SK-N-SH treated with all-trans-retinoic acid at 6 μM for 48 hours (cell line): ENCODE measurements at regions not wholly inside any gene's neighbourhood (a gene's known extent, or its start where the extent isn't known, plus 50 kb on each side); places are given as distances from the start of the nearest gene placed in this dataset.

ENCODE experiments used
- BACH2 ChIP-seq: fragments of 250-450 bp; sonication (Bioruptor Pico); IDR thresholded peaks from 2 replicates; pipeline ENCODE4 v1.9.0; 2021; ENCODE audit warnings: mild to moderate bottlenecking, borderline replicate concordance
- ESRRG ChIP-seq: fragments of 250-450 bp; sonication (Bioruptor Pico); IDR thresholded peaks from 2 replicates; pipeline ENCODE4 v1.6.1; 2021; ENCODE audit warnings: mild to moderate bottlenecking
- OSR1 ChIP-seq: fragments of 250-450 bp; sonication (Bioruptor Pico); IDR thresholded peaks from 2 replicates; pipeline ENCODE4 v1.8.0; 2022; ENCODE audit warnings: moderate library complexity, mild to moderate bottlenecking, inconsistent platforms
- PATZ1 ChIP-seq: fragments of 250-450 bp; sonication (Bioruptor Pico); IDR thresholded peaks from 2 replicates; pipeline ENCODE4 v1.8.0; 2020; ENCODE audit warnings: mild to moderate bottlenecking, moderate library complexity, borderline replicate concordance
- PPARA ChIP-seq: fragments of 250-450 bp; sonication (Bioruptor Pico); IDR thresholded peaks from 2 replicates; pipeline ENCODE4 v1.5.0; 2020; ENCODE audit warnings: mild to moderate bottlenecking, borderline replicate concordance
- RARB ChIP-seq: fragments of 250-450 bp; sonication (Bioruptor Pico); IDR thresholded peaks from 2 replicates; pipeline ENCODE4 v1.8.0; 2021; ENCODE audit warnings: mild to moderate bottlenecking, moderate library complexity
- TCF4 ChIP-seq: fragments of 250-450 bp; sonication (Bioruptor Pico); IDR thresholded peaks from 2 replicates; pipeline ENCODE4 v1.8.0; 2021; ENCODE audit warnings: mild to moderate bottlenecking, moderate library complexity, borderline replicate concordance
- TSHZ2 ChIP-seq: fragments of 250-450 bp; sonication (Bioruptor Pico); IDR thresholded peaks from 2 replicates; pipeline ENCODE4 v1.5.0; 2020; ENCODE audit warnings: mild to moderate bottlenecking, moderate library complexity
- ZFP3 ChIP-seq: fragments of 250-450 bp; sonication (Bioruptor Pico); IDR thresholded peaks from 2 replicates; pipeline ENCODE4 v1.5.0; 2020; ENCODE audit warnings: mild to moderate bottlenecking, moderate library complexity
- ZNF565 ChIP-seq: fragments of 450-650 bp; formaldehyde crosslinking; conservative IDR thresholded peaks from 2 replicates; pipeline ENCODE4 v1.5.0; 2020; ENCODE audit warnings: low read depth, mild to moderate bottlenecking, moderate library complexity
- TF ChIP-seq, protein P1 (sequence below): fragments of 250-450 bp; sonication (Bioruptor Pico); IDR thresholded peaks from 2 replicates; pipeline ENCODE4 v1.5.1; 2021; ENCODE audit warnings: mild to moderate bottlenecking, moderate library complexity
- TF ChIP-seq, protein P2 (sequence below): fragments of 250-450 bp; sonication (Bioruptor Pico); IDR thresholded peaks from 2 replicates; pipeline ENCODE4 v1.5.1; 2020; ENCODE audit warnings: low read depth, mild to moderate bottlenecking, moderate library complexity

DNA sequence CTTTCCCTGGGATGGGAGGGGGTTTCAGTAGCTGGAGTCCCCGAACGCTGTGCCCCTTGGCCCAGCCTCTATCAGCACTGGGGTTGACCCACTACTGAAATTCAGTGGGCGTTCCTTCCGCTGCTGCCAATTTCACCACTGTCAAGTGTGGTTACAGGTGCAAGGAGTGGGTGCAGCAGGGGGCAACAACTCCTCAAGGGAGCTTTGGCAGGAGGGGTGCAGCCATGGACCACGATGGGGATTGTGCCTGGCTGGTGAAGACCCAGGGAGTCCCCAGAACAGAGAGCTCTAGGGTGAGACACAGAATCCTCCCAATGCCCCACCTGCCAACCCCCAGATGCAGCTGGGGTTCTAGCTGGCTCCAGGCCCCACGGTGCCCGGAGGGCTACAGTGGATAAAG, 123.5 kb upstream of the SDK2 start:
- no peak for TF ChIP-seq ESRRG (CRISPR knock-in tag)
- no peak for TF ChIP-seq ZNF565 (CRISPR knock-in tag)
- TF ChIP-seq, protein P1, sequence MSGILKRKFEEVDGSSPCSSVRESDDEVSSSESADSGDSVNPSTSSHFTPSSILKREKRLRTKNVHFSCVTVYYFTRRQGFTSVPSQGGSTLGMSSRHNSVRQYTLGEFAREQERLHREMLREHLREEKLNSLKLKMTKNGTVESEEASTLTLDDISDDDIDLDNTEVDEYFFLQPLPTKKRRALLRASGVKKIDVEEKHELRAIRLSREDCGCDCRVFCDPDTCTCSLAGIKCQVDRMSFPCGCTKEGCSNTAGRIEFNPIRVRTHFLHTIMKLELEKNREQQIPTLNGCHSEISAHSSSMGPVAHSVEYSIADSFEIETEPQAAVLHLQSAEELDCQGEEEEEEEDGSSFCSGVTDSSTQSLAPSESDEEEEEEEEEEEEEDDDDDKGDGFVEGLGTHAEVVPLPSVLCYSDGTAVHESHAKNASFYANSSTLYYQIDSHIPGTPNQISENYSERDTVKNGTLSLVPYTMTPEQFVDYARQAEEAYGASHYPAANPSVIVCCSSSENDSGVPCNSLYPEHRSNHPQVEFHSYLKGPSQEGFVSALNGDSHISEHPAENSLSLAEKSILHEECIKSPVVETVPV = no peak
- TF ChIP-seq ZFP3 (CRISPR knock-in tag) = no peak
- no peak for TF ChIP-seq PATZ1 (CRISPR knock-in tag)
- TF ChIP-seq RARB (CRISPR knock-in tag) = no peak
- no peak for TF ChIP-seq TSHZ2 (CRISPR knock-in tag)
- no peak for TF ChIP-seq PPARA (CRISPR knock-in tag)
- TF ChIP-seq, protein P2, sequence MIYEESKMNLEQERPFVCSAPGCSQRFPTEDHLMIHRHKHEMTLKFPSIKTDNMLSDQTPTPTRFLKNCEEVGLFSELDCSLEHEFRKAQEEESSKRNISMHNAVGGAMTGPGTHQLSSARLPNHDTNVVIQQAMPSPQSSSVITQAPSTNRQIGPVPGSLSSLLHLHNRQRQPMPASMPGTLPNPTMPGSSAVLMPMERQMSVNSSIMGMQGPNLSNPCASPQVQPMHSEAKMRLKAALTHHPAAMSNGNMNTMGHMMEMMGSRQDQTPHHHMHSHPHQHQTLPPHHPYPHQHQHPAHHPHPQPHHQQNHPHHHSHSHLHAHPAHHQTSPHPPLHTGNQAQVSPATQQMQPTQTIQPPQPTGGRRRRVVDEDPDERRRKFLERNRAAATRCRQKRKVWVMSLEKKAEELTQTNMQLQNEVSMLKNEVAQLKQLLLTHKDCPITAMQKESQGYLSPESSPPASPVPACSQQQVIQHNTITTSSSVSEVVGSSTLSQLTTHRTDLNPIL (CRISPR knock-in tag) = no peak
- no peak for TF ChIP-seq BACH2
- TF ChIP-seq OSR1 (CRISPR knock-in tag) = no peak
- no peak for TF ChIP-seq TCF4
